GM12878 (cell line): ENCODE measurements at regions not wholly inside any gene's neighbourhood (a gene's known extent, or its start where the extent isn't known, plus 50 kb on each side); places are given as distances from the start of the nearest gene placed in this dataset.

Experiments used
- ATAC-seq: fragments of 200-7000 bp; cut with Tn5 transposase; 3 replicates; pipeline ENCODE4 v1.9.1; 2020; ENCODE audit warnings: mild to moderate bottlenecking, moderate library complexity
- BruUV-seq: library from RNA; stranded (reverse); fragments of 400-500 nt; replicated peaks from 2 replicates; lab custom pipeline; 2021; lab: Mats Ljungman, UMichigan
- CTCF ChIA-PET: fragments of 300-600 bp; sonication (Branson Sonifier 250); formaldehyde crosslinking; extraction: SDS; loops from one replicate; lab custom pipeline; 2021; ENCODE audit warnings: inconsistent platforms; lab: Yijun Ruan, JAX
- POLR2A ChIA-PET: fragments of 350-600 bp; formaldehyde crosslinking; extraction: SDS; loops from one replicate; lab custom pipeline; 2021; ENCODE audit warnings: inconsistent platforms; lab: Charles Lee
- RAD21 ChIA-PET: fragments of 300-600 bp; sonication (Branson Sonifier 250); formaldehyde crosslinking; loops from one replicate; lab custom pipeline; 2023; ENCODE audit warnings: antibody characterized with exemption; ENCODE audit not compliant: unreplicated experiment; lab: Charles Lee
- SMC1A ChIA-PET: fragments of 300-600 bp; sonication (Branson Sonifier 250); formaldehyde crosslinking; loops from one replicate; lab custom pipeline; 2023; ENCODE audit not compliant: unreplicated experiment, uncharacterized antibody; lab: Charles Lee
- DNase-seq: peaks from one replicate; pipeline ENCODE4 v3.0.0-alpha.2; 2011; ENCODE audit warnings: low read depth, low spot score
- FAIRE-seq: peaks from 3 replicates; lab custom pipeline; 2011; peaks lifted over from hg19 to GRCh38; lab: Jason Lieb, UNC
- H2AFZ ChIP-seq: 2 replicates; pipeline ENCODE4 v1.6.0; 2011; ENCODE audit warnings: low read depth, low read length, control low read depth; ENCODE audit not compliant: control insufficient read depth
- H3K27ac ChIP-seq: 2 replicates; pipeline ENCODE4 v1.5.1; 2011; ENCODE audit warnings: control low read depth; ENCODE audit not compliant: control insufficient read depth, insufficient read depth
- H3K27me3 ChIP-seq, 2 experiments: replicated peaks in 1 of 2; 2 replicates each; pipeline versions ENCODE4 v1.6.0 to v1.6.1; 2011; ENCODE audit warnings: low read length in 1 of 2; ENCODE audit not compliant: control insufficient read depth in 2 of 2, insufficient read depth in 2 of 2
- H3K36me3 ChIP-seq, 2 experiments: 2 replicates each; pipeline ENCODE4 v1.5.1; 2011; ENCODE audit warnings: low read length in 1 of 2; ENCODE audit not compliant: control insufficient read depth in 2 of 2, insufficient read depth in 2 of 2
- H3K4me1 ChIP-seq: 2 replicates; pipeline ENCODE4 v1.6.1; 2011; ENCODE audit warnings: mild to moderate bottlenecking, low read length, moderate library complexity, mixed read lengths; ENCODE audit not compliant: control insufficient read depth, insufficient read depth
- H3K4me2 ChIP-seq: 2 replicates; pipeline ENCODE4 v1.6.0; 2011; ENCODE audit warnings: control low read depth; ENCODE audit not compliant: control insufficient read depth, insufficient read depth
- H3K4me3 ChIP-seq: fragments of 200-600 bp; sonication (generic); 2 replicates; pipeline ENCODE4 v1.5.1; 2016
- H3K79me2 ChIP-seq: 2 replicates; pipeline ENCODE4 v1.6.0; 2011; ENCODE audit warnings: low read length; ENCODE audit not compliant: control insufficient read depth, insufficient read depth
- H3K9ac ChIP-seq: 2 replicates; pipeline ENCODE4 v1.8.0; 2011; ENCODE audit warnings: low read length, control low read depth, mixed read lengths; ENCODE audit not compliant: control insufficient read depth, insufficient read depth
- H3K9me3 ChIP-seq: replicated peaks from 3 replicates; pipeline ENCODE4 v1.5.1; 2011; ENCODE audit warnings: mild to moderate bottlenecking, low read length; ENCODE audit not compliant: control insufficient read depth, insufficient read depth
- H4K20me1 ChIP-seq: 2 replicates; pipeline ENCODE4 v1.6.0; 2011; ENCODE audit not compliant: control insufficient read depth, insufficient read depth
- JUND ChIP-seq: IDR thresholded peaks from 2 replicates; pipeline ENCODE4 v1.6.1; 2012; ENCODE audit warnings: low read depth, mild to moderate bottlenecking, low read length, improper control_type of control experiment, moderate library complexity
- RB1 ChIP-seq: fragments of 450-650 bp; formaldehyde crosslinking; IDR thresholded peaks from 2 replicates; pipeline ENCODE4 v1.6.1; 2017; ENCODE audit warnings: mild to moderate bottlenecking, borderline replicate concordance
- SIX5 ChIP-seq: IDR thresholded peaks from 2 replicates; pipeline ENCODE4 v1.6.1; 2011; ENCODE audit warnings: mild to moderate bottlenecking, low read depth, low read length, moderate library complexity; ENCODE audit not compliant: severe bottlenecking
- TAF1 ChIP-seq: IDR thresholded peaks from 2 replicates; pipeline ENCODE4 v1.6.1; 2011; ENCODE audit warnings: mild to moderate bottlenecking, low read depth, low read length, borderline replicate concordance
- TARDBP ChIP-seq: IDR thresholded peaks from 2 replicates; pipeline ENCODE4 v1.6.1; 2016; ENCODE audit warnings: borderline replicate concordance
- WGBS: methylation state at CpG from one replicate; pipeline ENCODE4 v1.1.6; 2016; ENCODE audit warnings: low lambda C conversion rate; ENCODE audit not compliant: insufficient replicate concordance, insufficient coverage; ENCODE audit errors: missing lambda C conversion rate; 5-methylcytosine and 5-hydroxymethylcytosine counted together
- in situ Hi-C: fragments of 300-500 bp; cut with MboI; formaldehyde crosslinking; loops from 9 replicates; pipeline ENCODE4 v1.14.3; 2018; ENCODE audit warnings: mixed read lengths
- intact Hi-C: fragments of 100-400 bp; cut with micrococcal nuclease; formaldehyde crosslinking; loops from one replicate; pipeline ENCODE4 v1.14.2; 2022; ENCODE audit not compliant: unreplicated experiment
- TF ChIP-seq, protein P1 (sequence below): IDR thresholded peaks from 2 replicates; pipeline ENCODE4 v1.6.1; 2011; ENCODE audit warnings: mild to moderate bottlenecking, low read depth, low read length, moderate library complexity; ENCODE audit not compliant: insufficient replicate concordance
- TF ChIP-seq, protein P2 (sequence below): fragments of 450-650 bp; IDR thresholded peaks from 2 replicates; pipeline ENCODE4 v1.6.1; 2017; ENCODE audit warnings: mild to moderate bottlenecking, moderate library complexity

DNA sequence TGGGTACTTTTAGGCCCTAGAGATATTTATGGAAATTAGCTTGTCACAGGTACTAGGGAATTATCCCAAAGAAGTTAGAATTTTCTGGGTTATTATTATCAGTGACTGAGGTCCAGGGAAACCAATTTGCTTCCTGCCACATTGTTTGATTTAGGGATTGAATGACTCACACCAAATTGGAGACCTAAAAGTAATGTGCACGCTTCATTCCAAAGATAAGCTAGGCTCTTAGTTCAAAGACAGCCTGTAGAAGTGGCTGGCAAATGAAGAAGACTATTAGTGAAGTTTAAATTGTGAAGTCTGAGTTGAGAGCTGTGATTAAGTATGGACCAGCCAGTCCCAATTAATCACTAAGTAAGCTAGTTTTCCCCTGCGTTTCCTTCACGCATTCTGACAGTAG lies 188.1 kb upstream of the MYO3A start:
- Histone ChIP-seq H4K20me1 (no peaks in the 10 kb centered on the region), H3K9ac (no peak overlapping the region), H3K79me2 (no peaks in the 10 kb centered on the region), H3K27me3 (no peaks in the 10 kb centered on the region), H3K4me3 (no peak overlapping the region), H3K9me3 (no peaks in the 10 kb centered on the region), H2AFZ (no peak overlapping the region), H3K4me1 (no peaks in the 10 kb centered on the region), H3K4me2 (no peak overlapping the region), H3K27ac (no peak overlapping the region), H3K36me3 (no peaks in the 10 kb centered on the region)
- RAD21 ChIA-PET: interaction anchor here (1.3 kb wide), 1 partner anchor 12 kb away, joined by 3 read pairs; no protein-coding TSS in a partner anchor
- TF ChIP-seq RB1: no peak
- TF ChIP-seq TAF1: no peak
- TF ChIP-seq TARDBP: no peak
- in situ Hi-C loops: no loop called here
- SMC1A ChIA-PET: no interaction called here
- WGBS: 43% methylated on average over 3 of the region's 3 CpGs
- ATAC-seq: no peak
- intact Hi-C loops: no loop called here
- BruUV-seq: no TSS peak
- no peak for DNase-seq
- CTCF ChIA-PET: interaction anchor here (0.5 to 1.3 kb wide), 4 partner anchors 9 to 19 kb away, joined by 3 to 4 read pairs (median 3); no protein-coding TSS in a partner anchor
- no peak for FAIRE-seq
- POLR2A ChIA-PET: no interaction called here

DNA sequence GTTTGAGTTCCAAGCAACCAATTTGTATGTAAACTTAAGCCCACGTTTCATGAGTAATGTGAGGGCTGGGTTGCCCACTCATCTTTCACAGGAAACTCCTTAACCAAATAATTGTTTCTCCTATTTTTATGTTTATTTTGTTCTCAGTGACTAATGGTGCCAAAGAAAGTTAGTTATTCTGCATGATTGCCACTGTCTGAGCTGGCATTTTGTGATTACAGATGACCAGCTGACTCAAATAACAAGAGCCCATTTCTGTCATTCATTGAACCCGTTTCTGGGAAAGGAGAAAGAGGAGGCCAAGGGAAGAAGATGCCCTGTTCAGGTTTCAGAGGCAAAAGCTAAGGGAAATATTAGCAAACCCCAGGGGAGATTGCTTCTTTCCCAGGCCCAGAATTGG lies 186.9 kb upstream of the MYO3A start:
- TF ChIP-seq JUND (no peak), SIX5 (no peak)
- TF ChIP-seq, protein P1, sequence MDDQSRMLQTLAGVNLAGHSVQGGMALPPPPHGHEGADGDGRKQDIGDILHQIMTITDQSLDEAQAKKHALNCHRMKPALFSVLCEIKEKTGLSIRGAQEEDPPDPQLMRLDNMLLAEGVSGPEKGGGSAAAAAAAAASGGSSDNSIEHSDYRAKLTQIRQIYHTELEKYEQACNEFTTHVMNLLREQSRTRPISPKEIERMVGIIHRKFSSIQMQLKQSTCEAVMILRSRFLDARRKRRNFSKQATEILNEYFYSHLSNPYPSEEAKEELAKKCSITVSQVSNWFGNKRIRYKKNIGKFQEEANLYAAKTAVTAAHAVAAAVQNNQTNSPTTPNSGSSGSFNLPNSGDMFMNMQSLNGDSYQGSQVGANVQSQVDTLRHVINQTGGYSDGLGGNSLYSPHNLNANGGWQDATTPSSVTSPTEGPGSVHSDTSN: no peak
- TF ChIP-seq, protein P2, sequence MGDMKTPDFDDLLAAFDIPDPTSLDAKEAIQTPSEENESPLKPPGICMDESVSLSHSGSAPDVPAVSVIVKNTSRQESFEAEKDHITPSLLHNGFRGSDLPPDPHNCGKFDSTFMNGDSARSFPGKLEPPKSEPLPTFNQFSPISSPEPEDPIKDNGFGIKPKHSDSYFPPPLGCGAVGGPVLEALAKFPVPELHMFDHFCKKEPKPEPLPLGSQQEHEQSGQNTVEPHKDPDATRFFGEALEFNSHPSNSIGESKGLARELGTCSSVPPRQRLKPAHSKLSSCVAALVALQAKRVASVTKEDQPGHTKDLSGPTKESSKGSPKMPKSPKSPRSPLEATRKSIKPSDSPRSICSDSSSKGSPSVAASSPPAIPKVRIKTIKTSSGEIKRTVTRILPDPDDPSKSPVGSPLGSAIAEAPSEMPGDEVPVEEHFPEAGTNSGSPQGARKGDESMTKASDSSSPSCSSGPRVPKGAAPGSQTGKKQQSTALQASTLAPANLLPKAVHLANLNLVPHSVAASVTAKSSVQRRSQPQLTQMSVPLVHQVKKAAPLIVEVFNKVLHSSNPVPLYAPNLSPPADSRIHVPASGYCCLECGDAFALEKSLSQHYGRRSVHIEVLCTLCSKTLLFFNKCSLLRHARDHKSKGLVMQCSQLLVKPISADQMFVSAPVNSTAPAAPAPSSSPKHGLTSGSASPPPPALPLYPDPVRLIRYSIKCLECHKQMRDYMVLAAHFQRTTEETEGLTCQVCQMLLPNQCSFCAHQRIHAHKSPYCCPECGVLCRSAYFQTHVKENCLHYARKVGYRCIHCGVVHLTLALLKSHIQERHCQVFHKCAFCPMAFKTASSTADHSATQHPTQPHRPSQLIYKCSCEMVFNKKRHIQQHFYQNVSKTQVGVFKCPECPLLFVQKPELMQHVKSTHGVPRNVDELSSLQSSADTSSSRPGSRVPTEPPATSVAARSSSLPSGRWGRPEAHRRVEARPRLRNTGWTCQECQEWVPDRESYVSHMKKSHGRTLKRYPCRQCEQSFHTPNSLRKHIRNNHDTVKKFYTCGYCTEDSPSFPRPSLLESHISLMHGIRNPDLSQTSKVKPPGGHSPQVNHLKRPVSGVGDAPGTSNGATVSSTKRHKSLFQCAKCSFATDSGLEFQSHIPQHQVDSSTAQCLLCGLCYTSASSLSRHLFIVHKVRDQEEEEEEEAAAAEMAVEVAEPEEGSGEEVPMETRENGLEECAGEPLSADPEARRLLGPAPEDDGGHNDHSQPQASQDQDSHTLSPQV: no peak
- Histone ChIP-seq H4K20me1 (no peaks in the 10 kb centered on the region), H3K4me1 (no peaks in the 10 kb centered on the region), H3K4me2 (no peak overlapping the region), H3K9ac (no peak overlapping the region), H2AFZ (no peak overlapping the region), H3K36me3 (no peaks in the 10 kb centered on the region), H3K27me3 (no peaks in the 10 kb centered on the region), H3K79me2 (no peaks in the 10 kb centered on the region), H3K9me3 (no peaks in the 10 kb centered on the region), H3K27ac (no peak overlapping the region), H3K4me3 (no peak overlapping the region)
- RAD21 ChIA-PET: no interaction called here
- no TSS peak for BruUV-seq
- ATAC-seq: no peak
- CTCF ChIA-PET: no interaction called here
- in situ Hi-C loops (no loop called here), intact Hi-C loops (no loop called here)
- SMC1A ChIA-PET: no interaction called here
- POLR2A ChIA-PET: no interaction called here
- 0% methylated on average over 2 of the region's 2 CpGs for WGBS
- no peak for DNase-seq
- no peak for FAIRE-seq
